ENCODE measurements at regions not wholly inside any gene's neighbourhood (a gene's known extent, or its start where the extent isn't known, plus 50 kb on each side); places are given as distances from the start of the nearest gene placed in this dataset.

GRCh38 chr4:121457278-121457875 lies 76.6 kb upstream of the QRFPR start:
- no peak overlapping the region for H3K4me3 ChIP-seq (ENCODE audit: low read length)
- TF ChIP-seq CTCF (conservative IDR thresholded peaks at IDR 0.05; ENCODE audit: low read depth, low read length) = no peak
- DNase-seq (ENCODE audit: low read depth) = no peak

DNA sequence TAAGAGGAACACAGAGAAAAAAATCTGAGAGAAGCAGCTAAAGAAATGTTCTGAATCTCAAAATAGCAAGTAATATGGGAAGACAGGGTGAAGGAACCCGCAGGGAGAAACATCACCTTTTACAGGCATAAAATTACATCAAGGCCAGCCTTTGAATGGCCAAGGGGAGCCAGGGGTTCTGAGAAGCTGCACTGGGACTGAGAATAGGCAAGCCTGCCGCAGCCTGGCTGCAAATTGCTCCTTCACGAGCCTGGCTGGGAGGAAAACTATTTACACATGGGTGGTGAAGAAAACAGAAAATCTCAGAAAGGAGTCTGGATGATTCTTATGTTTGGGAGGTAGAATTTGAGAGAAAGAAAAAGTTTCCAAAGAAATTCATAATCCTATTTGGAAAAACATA lies 74.5 kb upstream of the QRFPR start:
- no peak overlapping the region for H3K4me3 ChIP-seq (ENCODE audit: low read length)
- no peak for TF ChIP-seq CTCF (conservative IDR thresholded peaks at IDR 0.05; ENCODE audit: low read depth, low read length)
- DNase-seq (ENCODE audit: low read depth) = no peak

DNA sequence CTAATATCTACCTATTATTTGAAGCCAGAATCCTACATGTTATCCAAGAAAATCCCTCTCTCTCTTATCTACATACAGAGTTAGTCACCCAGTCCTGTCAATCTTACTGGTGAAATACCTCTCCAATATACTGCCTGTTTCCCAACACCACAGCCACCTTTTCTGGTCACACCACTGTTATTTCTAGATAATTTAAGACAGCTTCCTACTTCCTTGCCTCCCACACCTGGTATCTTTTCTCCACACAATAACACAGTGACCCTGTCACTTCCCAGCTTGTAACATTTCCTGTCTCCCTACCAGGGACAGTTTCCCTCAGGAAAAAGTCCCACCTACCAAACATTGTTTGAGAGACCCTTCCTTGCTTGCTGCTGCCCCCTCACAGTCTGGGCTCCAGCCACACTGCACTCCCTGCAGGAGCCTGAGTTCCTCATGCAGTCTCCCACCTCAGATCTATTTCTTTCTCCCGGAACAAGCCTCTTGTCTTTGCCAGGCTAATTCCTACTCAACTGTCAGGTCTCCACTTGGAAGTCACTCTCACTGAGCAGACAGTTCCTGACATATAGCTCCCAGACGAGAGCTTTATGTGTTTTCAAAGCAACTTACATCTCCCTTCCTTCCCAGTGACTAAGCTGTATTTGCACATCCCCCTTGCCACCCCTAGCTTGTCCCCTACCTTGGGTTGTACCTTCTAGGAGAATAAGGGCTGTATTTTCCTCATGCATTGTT lies 73.6 kb upstream of the QRFPR start:
- no peak for DNase-seq (ENCODE audit: low read depth)
- no peak for TF ChIP-seq CTCF (conservative IDR thresholded peaks at IDR 0.05; ENCODE audit: low read depth, low read length)
- H3K4me3 ChIP-seq (ENCODE audit: low read length) = no peak overlapping the region

DNA sequence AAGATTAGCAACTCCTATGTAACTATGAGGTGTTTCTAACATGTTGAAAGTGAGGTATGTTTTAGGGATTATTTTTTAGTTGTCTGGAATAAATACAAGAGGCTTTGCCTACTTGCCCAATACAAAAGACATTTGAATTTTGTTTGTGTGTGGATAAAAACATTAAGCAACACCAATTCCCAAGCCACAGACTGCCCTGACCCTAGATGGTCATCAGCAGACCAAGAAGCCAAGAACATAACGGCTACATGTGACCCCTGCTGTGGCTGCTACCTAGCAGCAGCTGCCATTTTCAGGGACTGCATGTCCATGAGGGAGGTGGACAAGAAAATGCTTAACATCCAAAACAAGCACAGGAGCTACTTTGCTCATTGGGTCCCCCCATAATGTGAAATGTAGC lies 70.5 kb upstream of the QRFPR start:
- DNase-seq (ENCODE audit: low read depth) = no peak
- no peak overlapping the region for H3K4me3 ChIP-seq (ENCODE audit: low read length)
- TF ChIP-seq CTCF (conservative IDR thresholded peaks at IDR 0.05; ENCODE audit: low read depth, low read length) = no peak

- no peak for DNase-seq (ENCODE audit: low read depth)
Observed at GRCh38 chr4:121449416-121449815, 68.6 kb upstream of the QRFPR start.

GRCh38 chr4:121448231-121448630 lies 67.4 kb upstream of the QRFPR start:
- no peak for DNase-seq (ENCODE audit: low read depth)
- no peak overlapping the region for H3K4me3 ChIP-seq (ENCODE audit: low read length)
- no peak for TF ChIP-seq CTCF (conservative IDR thresholded peaks at IDR 0.05; ENCODE audit: low read depth, low read length)

More at GRCh38 chr4:121449416-121449815, 68.6 kb upstream of the QRFPR start:
- TF ChIP-seq CTCF (conservative IDR thresholded peaks at IDR 0.05; ENCODE audit: low read depth, low read length) = no peak
- no peak overlapping the region for H3K4me3 ChIP-seq (ENCODE audit: low read length)

- DNase-seq (ENCODE audit: low read depth) = no peak
- no peak overlapping the region for H3K4me3 ChIP-seq (ENCODE audit: low read length)
- no peak for TF ChIP-seq CTCF (conservative IDR thresholded peaks at IDR 0.05; ENCODE audit: low read depth, low read length)
Observed at GRCh38 chr4:121439669-121440068, 58.9 kb upstream of the QRFPR start.

Data from retinal pigment epithelial cell (primary cell).